Thyroid gland (tissue), 4 donors: ENCODE measurements at regions not wholly inside any gene's neighbourhood (a gene's known extent, or its start where the extent isn't known, plus 50 kb on each side); places are given as distances from the start of the nearest gene placed in this dataset.

Source experiments
- POLR2A ChIP-seq, 2 donors: fragments of 450-650 bp; IDR thresholded peaks; one replicate each; pipeline ENCODE4 v1.6.1; 2017; ENCODE audit warnings: antibody characterized with exemption in 2 of 2, mild to moderate bottlenecking in 2 of 2, moderate library complexity in 1 of 2
- TF ChIP-seq, protein P1 (sequence below), 6 experiments: fragments of 200-600 bp in 3 of 6; fragments of 450-650 bp in 3 of 6; sonication (generic) in 3 of 6; IDR thresholded peaks; one replicate each; pipeline ENCODE4 v1.5.1; 2016 to 2019; ENCODE audit warnings: antibody characterized with exemption in 6 of 6, mild to moderate bottlenecking in 2 of 6, inconsistent platforms in 1 of 6, moderate library complexity in 1 of 6

DNA sequence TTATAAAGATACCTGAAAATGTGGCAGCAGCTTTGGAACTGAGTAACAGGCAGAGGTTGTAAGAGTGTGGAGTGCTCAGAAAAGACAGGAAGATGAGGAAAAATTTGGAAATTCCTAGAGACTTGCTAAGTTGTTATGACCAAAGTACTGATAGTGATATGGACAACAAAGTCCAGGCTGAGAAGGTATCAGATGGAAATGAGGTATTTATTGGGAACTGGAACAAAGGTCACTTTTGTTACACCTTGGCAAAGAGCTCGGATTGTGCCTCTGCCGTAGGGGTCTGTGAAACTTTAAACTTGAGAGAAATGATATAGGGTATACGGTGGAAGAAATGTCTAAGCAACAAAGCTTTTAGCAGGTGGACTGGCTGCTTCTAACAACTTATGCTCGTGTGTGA, 419.9 kb downstream of the PCDH17 start:
- TF ChIP-seq, protein P1, sequence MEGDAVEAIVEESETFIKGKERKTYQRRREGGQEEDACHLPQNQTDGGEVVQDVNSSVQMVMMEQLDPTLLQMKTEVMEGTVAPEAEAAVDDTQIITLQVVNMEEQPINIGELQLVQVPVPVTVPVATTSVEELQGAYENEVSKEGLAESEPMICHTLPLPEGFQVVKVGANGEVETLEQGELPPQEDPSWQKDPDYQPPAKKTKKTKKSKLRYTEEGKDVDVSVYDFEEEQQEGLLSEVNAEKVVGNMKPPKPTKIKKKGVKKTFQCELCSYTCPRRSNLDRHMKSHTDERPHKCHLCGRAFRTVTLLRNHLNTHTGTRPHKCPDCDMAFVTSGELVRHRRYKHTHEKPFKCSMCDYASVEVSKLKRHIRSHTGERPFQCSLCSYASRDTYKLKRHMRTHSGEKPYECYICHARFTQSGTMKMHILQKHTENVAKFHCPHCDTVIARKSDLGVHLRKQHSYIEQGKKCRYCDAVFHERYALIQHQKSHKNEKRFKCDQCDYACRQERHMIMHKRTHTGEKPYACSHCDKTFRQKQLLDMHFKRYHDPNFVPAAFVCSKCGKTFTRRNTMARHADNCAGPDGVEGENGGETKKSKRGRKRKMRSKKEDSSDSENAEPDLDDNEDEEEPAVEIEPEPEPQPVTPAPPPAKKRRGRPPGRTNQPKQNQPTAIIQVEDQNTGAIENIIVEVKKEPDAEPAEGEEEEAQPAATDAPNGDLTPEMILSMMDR (IDR thresholded peaks at IDR 0.05), result no peak
- no peak for TF ChIP-seq POLR2A (IDR thresholded peaks at IDR 0.05)
